ENCODE measurements at regions not wholly inside any gene's neighbourhood (a gene's known extent, or its start where the extent isn't known, plus 50 kb on each side); places are given as distances from the start of the nearest gene placed in this dataset.

- no peaks in the 10 kb centered on the region for H3K9me3 ChIP-seq (ENCODE audit: insufficient read depth, low read depth, low read length)
- H3K27ac ChIP-seq (ENCODE audit: low read depth, low read length), result no peak overlapping the region
- Mint-ChIP-seq H3K27ac (ENCODE audit: unreplicated experiment) (no peak overlapping the region), H3K4me3 (ENCODE audit: unreplicated experiment) (no peak overlapping the region), H3K9me3 (ENCODE audit: unreplicated experiment) (no peaks in the 10 kb centered on the region), H3K27me3 (ENCODE audit: low read depth, unreplicated experiment) (peaks cover 3% of the 10 kb centered on the region), H3K36me3 (ENCODE audit: low read depth, unreplicated experiment) (no peaks in the 10 kb centered on the region), H3K4me1 (ENCODE audit: low read depth, unreplicated experiment) (no peaks in the 10 kb centered on the region)
- DNase-seq (ENCODE audit: low read depth) (no peak), FAIRE-seq (no peak)
- no peak overlapping the region for H2AFZ ChIP-seq (ENCODE audit: low read depth, low read length)
- no peaks in the 10 kb centered on the region for H4K20me1 ChIP-seq (ENCODE audit: insufficient read depth, low read length)
- no peak overlapping the region for H3K4me3 ChIP-seq (ENCODE audit: insufficient read depth, low read depth, low read length)
- H3K79me2 ChIP-seq (ENCODE audit: insufficient read depth, low read length), result no peaks in the 10 kb centered on the region
- no peaks in the 10 kb centered on the region for H3K4me1 ChIP-seq (ENCODE audit: insufficient read depth, low read length)
- no peaks in the 10 kb centered on the region for H3K27me3 ChIP-seq (ENCODE audit: insufficient read depth, low read length)
- no peak overlapping the region for H3K9ac ChIP-seq (ENCODE audit: low read length)
- TF ChIP-seq CTCF (IDR thresholded peaks at IDR 0.05; ENCODE audit: insufficient read depth, low read depth, low read length) (no peak), EZH2 (IDR thresholded peaks at IDR 0.05; ENCODE audit: insufficient read depth, low read length) (no peak)
- no peak overlapping the region for H3K4me2 ChIP-seq (ENCODE audit: low read length)
- no peaks in the 10 kb centered on the region for H3K36me3 ChIP-seq (ENCODE audit: insufficient read depth, low read length)
Observed at GRCh38 chr5:67960939-67961338, 254.6 kb upstream of the PIK3R1 start.

- Mint-ChIP-seq H3K4me1 (ENCODE audit: low read depth, unreplicated experiment) (no peaks in the 10 kb centered on the region), H3K9me3 (ENCODE audit: unreplicated experiment) (no peaks in the 10 kb centered on the region), H3K4me3 (ENCODE audit: unreplicated experiment) (no peak overlapping the region), H3K27me3 (ENCODE audit: low read depth, unreplicated experiment) (peaks cover 5% of the 10 kb centered on the region), H3K27ac (ENCODE audit: unreplicated experiment) (no peak overlapping the region), H3K36me3 (ENCODE audit: low read depth, unreplicated experiment) (no peaks in the 10 kb centered on the region)
- H3K79me2 ChIP-seq (ENCODE audit: insufficient read depth, low read length), result no peaks in the 10 kb centered on the region
- H3K4me2 ChIP-seq (ENCODE audit: low read length), result no peak overlapping the region
- no peak for FAIRE-seq
- H3K4me3 ChIP-seq (ENCODE audit: insufficient read depth, low read depth, low read length), result no peak overlapping the region
- no peaks in the 10 kb centered on the region for H4K20me1 ChIP-seq (ENCODE audit: insufficient read depth, low read length)
- no peak for DNase-seq (ENCODE audit: low read depth)
- no peak overlapping the region for H3K27ac ChIP-seq (ENCODE audit: low read depth, low read length)
- H3K9ac ChIP-seq (ENCODE audit: low read length), result no peak overlapping the region
- H3K4me1 ChIP-seq (ENCODE audit: insufficient read depth, low read length), result no peaks in the 10 kb centered on the region
- no peaks in the 10 kb centered on the region for H3K9me3 ChIP-seq (ENCODE audit: insufficient read depth, low read depth, low read length)
- H3K27me3 ChIP-seq (ENCODE audit: insufficient read depth, low read length), result no peaks in the 10 kb centered on the region
- TF ChIP-seq CTCF (IDR thresholded peaks at IDR 0.05; ENCODE audit: insufficient read depth, low read depth, low read length) (no peak), EZH2 (IDR thresholded peaks at IDR 0.05; ENCODE audit: insufficient read depth, low read length) (no peak)
- H2AFZ ChIP-seq (ENCODE audit: low read depth, low read length), result no peak overlapping the region
- H3K36me3 ChIP-seq (ENCODE audit: insufficient read depth, low read length), result no peaks in the 10 kb centered on the region
Observed at GRCh38 chr5:67957374-67957773, 258.2 kb upstream of the PIK3R1 start.

- Mint-ChIP-seq H3K27ac (ENCODE audit: unreplicated experiment) (no peak overlapping the region), H3K36me3 (ENCODE audit: low read depth, unreplicated experiment) (no peaks in the 10 kb centered on the region), H3K4me1 (ENCODE audit: low read depth, unreplicated experiment) (no peaks in the 10 kb centered on the region), H3K27me3 (ENCODE audit: low read depth, unreplicated experiment) (peaks cover 5% of the 10 kb centered on the region), H3K9me3 (ENCODE audit: unreplicated experiment) (no peaks in the 10 kb centered on the region), H3K4me3 (ENCODE audit: unreplicated experiment) (no peak overlapping the region)
- Histone ChIP-seq H2AFZ (ENCODE audit: low read depth, low read length) (no peak overlapping the region), H3K4me3 (ENCODE audit: insufficient read depth, low read depth, low read length) (no peak overlapping the region), H4K20me1 (ENCODE audit: insufficient read depth, low read length) (no peaks in the 10 kb centered on the region), H3K9ac (ENCODE audit: low read length) (no peak overlapping the region), H3K36me3 (ENCODE audit: insufficient read depth, low read length) (no peaks in the 10 kb centered on the region), H3K4me1 (ENCODE audit: insufficient read depth, low read length) (no peaks in the 10 kb centered on the region), H3K9me3 (ENCODE audit: insufficient read depth, low read depth, low read length) (no peaks in the 10 kb centered on the region), H3K4me2 (ENCODE audit: low read length) (no peak overlapping the region), H3K27me3 (ENCODE audit: insufficient read depth, low read length) (no peaks in the 10 kb centered on the region), H3K27ac (ENCODE audit: low read depth, low read length) (no peak overlapping the region), H3K79me2 (ENCODE audit: insufficient read depth, low read length) (no peaks in the 10 kb centered on the region)
- FAIRE-seq, result no peak
- no peak for DNase-seq (ENCODE audit: low read depth)
- TF ChIP-seq CTCF (IDR thresholded peaks at IDR 0.05; ENCODE audit: insufficient read depth, low read depth, low read length) (no peak), EZH2 (IDR thresholded peaks at IDR 0.05; ENCODE audit: insufficient read depth, low read length) (no peak)
Observed at GRCh38 chr5:67954351-67954750, 261.2 kb upstream of the PIK3R1 start.

All from astrocyte (in vitro differentiated cells and primary cell).